Thoracic aorta (tissue), 2 donors: ENCODE measurements at regions not wholly inside any gene's neighbourhood (a gene's known extent, or its start where the extent isn't known, plus 50 kb on each side); places are given as distances from the start of the nearest gene placed in this dataset.
"Not testable (repeated sequence)": the region's sequence is repeated elsewhere in the genome, so short reads cannot be mapped to it uniquely, and the experiment has no call there.

ENCODE experiments used
- ATAC-seq: fragments of 150-250 bp; one replicate; pipeline ENCODE4 v1.8.0; 2017; ENCODE audit warnings: low read depth; ENCODE audit not compliant: insufficient number of reproducible peaks, low FRiP score
- DNase-seq: peaks from one replicate; pipeline ENCODE4 v3.0.0-alpha.2; 2020; ENCODE audit warnings: low spot score
- H3K27ac ChIP-seq, 2 donors: fragments of 200-600 bp; sonication (generic); 1 replicate in 1 of 2; 2 replicates in 1 of 2; pipeline ENCODE4 v1.5.1; 2016; ENCODE audit warnings: mild to moderate bottlenecking in 2 of 2, moderate library complexity in 2 of 2
- H3K27me3 ChIP-seq: fragments of 200-600 bp; sonication (generic); replicated peaks from 2 replicates; pipeline ENCODE4 v1.6.0; 2016; ENCODE audit warnings: mild to moderate bottlenecking; ENCODE audit not compliant: insufficient read depth
- H3K36me3 ChIP-seq: fragments of 200-600 bp; sonication (generic); one replicate; pipeline ENCODE4 v1.5.1; 2016
- H3K4me1 ChIP-seq, 2 donors: fragments of 200-600 bp; sonication (generic); 1 replicate in 1 of 2; 2 replicates in 1 of 2; pipeline versions ENCODE4 v1.5.1 to v1.6.0; 2016; ENCODE audit warnings: low read depth in 2 of 2, mild to moderate bottlenecking in 1 of 2; ENCODE audit not compliant: control insufficient read depth in 1 of 2
- H3K4me3 ChIP-seq: fragments of 200-600 bp; sonication (generic); 2 replicates; pipeline ENCODE4 v1.5.1; 2016; ENCODE audit warnings: mild to moderate bottlenecking
- H3K9me3 ChIP-seq: fragments of 200-600 bp; sonication (generic); 2 replicates; pipeline ENCODE4 v1.5.1; 2016
- CTCF ChIP-seq: fragments of 200-600 bp; sonication (generic); IDR thresholded peaks from one replicate; pipeline ENCODE4 v1.5.1; 2019; ENCODE audit warnings: antibody characterized with exemption

GRCh38 chr5:122615832-122616231, 159.0 kb upstream of the SNX2 start:
- H3K27ac ChIP-seq, result no peak overlapping the region
- ATAC-seq (no peak), DNase-seq (no peak)
- no peak for TF ChIP-seq CTCF
- H3K36me3 ChIP-seq, result no peaks in the 10 kb centered on the region
- no peak overlapping the region for H3K4me3 ChIP-seq
- H3K9me3 ChIP-seq, result no peaks in the 10 kb centered on the region
- no peaks in the 10 kb centered on the region for H3K4me1 ChIP-seq
- no peaks in the 10 kb centered on the region for H3K27me3 ChIP-seq

GRCh38 chr5:122618046-122618445, 156.8 kb upstream of the SNX2 start:
- not testable (repeated sequence) for H3K4me1 ChIP-seq, H3K27ac ChIP-seq, H3K36me3 ChIP-seq, ATAC-seq, H3K4me3 ChIP-seq, H3K27me3 ChIP-seq, DNase-seq, H3K9me3 ChIP-seq

DNA sequence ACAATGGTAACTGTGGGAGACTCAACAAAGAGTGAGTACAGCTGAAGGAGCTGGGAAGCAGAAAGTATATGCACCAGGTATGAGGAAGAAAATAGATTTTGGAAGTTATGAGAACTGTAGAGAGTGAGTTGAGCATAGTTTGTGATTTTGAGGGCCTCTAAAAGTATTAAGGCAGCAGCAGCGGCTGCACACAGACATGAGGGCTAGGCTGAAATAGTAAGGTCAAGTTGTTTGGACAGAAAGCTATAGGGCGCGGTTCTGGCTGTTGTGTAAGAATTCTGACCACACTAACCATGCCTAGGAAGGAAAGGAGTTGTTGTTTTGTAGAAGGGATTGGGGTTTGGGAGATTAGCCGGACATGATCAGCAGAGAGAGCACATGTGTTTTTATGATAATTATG, 154.1 kb upstream of the SNX2 start:
- ATAC-seq, H3K27me3 ChIP-seq, DNase-seq, H3K36me3 ChIP-seq, H3K4me1 ChIP-seq, H3K9me3 ChIP-seq, H3K27ac ChIP-seq, H3K4me3 ChIP-seq: not testable (repeated sequence)

- not testable (repeated sequence) for H3K27me3 ChIP-seq, H3K36me3 ChIP-seq, DNase-seq, H3K9me3 ChIP-seq, H3K4me3 ChIP-seq, H3K27ac ChIP-seq, ATAC-seq, H3K4me1 ChIP-seq
Observed at GRCh38 chr5:122628714-122629113, 146.2 kb upstream of the SNX2 start.

- no peak for ATAC-seq
- no peaks in the 10 kb centered on the region for H3K27me3 ChIP-seq
- H3K4me3 ChIP-seq, result no peak overlapping the region
- TF ChIP-seq CTCF, result no peak
- H3K36me3 ChIP-seq, result no peaks in the 10 kb centered on the region
- no peaks in the 10 kb centered on the region for H3K4me1 ChIP-seq
- H3K9me3 ChIP-seq, result no peaks in the 10 kb centered on the region
- H3K27ac ChIP-seq, result no peak overlapping the region
- no peak for DNase-seq
Observed at GRCh38 chr5:122629121-122629677, 145.7 kb upstream of the SNX2 start.

DNA sequence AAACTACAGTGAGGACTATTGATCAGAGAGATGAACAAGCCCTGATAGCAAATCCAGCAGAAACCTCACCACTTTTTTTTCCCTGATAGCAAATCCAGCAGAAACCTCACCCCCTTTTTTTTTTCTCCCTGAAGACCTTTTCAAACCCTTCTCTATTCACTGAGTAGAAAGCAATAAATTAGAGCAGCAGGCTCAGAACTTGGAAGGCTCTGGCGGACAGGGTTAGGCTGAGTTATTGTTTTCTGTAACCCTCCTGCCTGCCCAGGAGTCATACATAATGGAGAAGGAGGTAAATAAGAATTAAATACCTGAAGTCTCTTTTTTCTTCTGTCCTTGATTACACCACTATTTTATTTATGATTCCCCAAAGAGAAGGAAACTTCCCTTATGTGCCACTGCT, 136.3 kb upstream of the SNX2 start:
- DNase-seq, result no peak
- no peak overlapping the region for H3K27ac ChIP-seq
- no peaks in the 10 kb centered on the region for H3K27me3 ChIP-seq
- no peak for ATAC-seq
- no peak overlapping the region for H3K4me3 ChIP-seq
- no peaks in the 10 kb centered on the region for H3K36me3 ChIP-seq
- no peak for TF ChIP-seq CTCF
- H3K4me1 ChIP-seq, result no peaks in the 10 kb centered on the region
- H3K9me3 ChIP-seq, result no peaks in the 10 kb centered on the region

DNA sequence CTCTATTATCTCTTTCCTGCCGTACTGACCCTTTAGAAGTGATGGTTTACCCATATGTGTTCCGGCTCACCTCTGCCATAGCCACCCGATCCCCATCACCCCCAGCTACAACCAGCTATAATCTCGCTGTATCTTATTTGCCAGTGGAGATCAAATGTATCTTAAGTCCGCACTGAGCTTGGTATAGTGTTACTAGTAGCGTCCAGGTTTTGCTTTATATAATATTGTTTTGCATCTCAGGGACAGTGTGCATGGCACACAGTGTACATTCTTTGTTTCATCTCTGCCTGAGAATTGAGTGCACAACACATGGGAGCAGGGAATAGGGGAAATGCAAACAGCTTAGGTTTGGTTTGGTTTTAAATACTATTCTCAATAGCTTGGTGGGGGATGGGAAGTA, 135.8 kb upstream of the SNX2 start:
- TF ChIP-seq CTCF, result no peak
- Histone ChIP-seq H3K27ac (no peak overlapping the region), H3K9me3 (no peaks in the 10 kb centered on the region), H3K4me3 (no peak overlapping the region), H3K36me3 (no peaks in the 10 kb centered on the region), H3K27me3 (no peaks in the 10 kb centered on the region), H3K4me1 (no peaks in the 10 kb centered on the region)
- no peak for DNase-seq
- no peak for ATAC-seq
